CD14-positive monocyte (primary cell): ENCODE measurements at regions not wholly inside any gene's neighbourhood (a gene's known extent, or its start where the extent isn't known, plus 50 kb on each side); places are given as distances from the start of the nearest gene placed in this dataset.

Experiments
- DNase-seq, 3 donors: peaks; one replicate each; pipeline ENCODE4 v3.0.0-alpha.2; 2011 to 2022
- H2AFZ ChIP-seq: 2 replicates; pipeline ENCODE4 v1.6.0; 2012; ENCODE audit warnings: mild to moderate bottlenecking, low read depth, low read length, inconsistent platforms; ENCODE audit not compliant: insufficient read depth, poor library complexity, severe bottlenecking
- H3K27ac ChIP-seq, 2 donors: 1 replicate in 1 of 2; 2 replicates in 1 of 2; pipeline ENCODE4 v1.5.1; 2012 to 2013; ENCODE audit warnings: low read length in 2 of 2, control low read depth in 1 of 2, inconsistent platforms in 1 of 2, low read depth in 1 of 2, mild to moderate bottlenecking in 1 of 2
- H3K27me3 ChIP-seq, 2 donors: one replicate each; pipeline versions ENCODE4 v1.6.0 to v1.6.1; 2011 to 2013; ENCODE audit warnings: low read length in 2 of 2; ENCODE audit not compliant: control insufficient read depth in 2 of 2, insufficient read depth in 2 of 2
- H3K36me3 ChIP-seq, 2 donors: replicated peaks in 1 of 2; 1 replicate in 1 of 2; 2 replicates in 1 of 2; pipeline versions ENCODE4 v1.5.1 to v1.6.1; 2012 to 2013; ENCODE audit warnings: low read length in 2 of 2, control low read depth in 1 of 2, inconsistent platforms in 1 of 2, mild to moderate bottlenecking in 1 of 2; ENCODE audit not compliant: insufficient read depth in 2 of 2, control insufficient read depth in 1 of 2
- H3K4me1 ChIP-seq, 2 donors: 1 replicate in 1 of 2; 2 replicates in 1 of 2; pipeline versions ENCODE4 v1.5.1 to v1.6.1; 2012 to 2013; ENCODE audit warnings: low read length in 2 of 2, control low read depth in 1 of 2, inconsistent platforms in 1 of 2, mild to moderate bottlenecking in 1 of 2, moderate library complexity in 1 of 2; ENCODE audit not compliant: insufficient read depth in 2 of 2, control insufficient read depth in 1 of 2
- H3K4me2 ChIP-seq: replicated peaks from 2 replicates; pipeline ENCODE3; 2012; ENCODE audit warnings: low read length, moderate library complexity, mild to moderate bottlenecking; ENCODE audit not compliant: poor library complexity, severe bottlenecking; ENCODE audit errors: extremely low read depth
- H3K4me3 ChIP-seq, 3 experiments: fragments of 200-600 bp in 1 of 3; sonication (generic) in 1 of 3; replicated peaks in 1 of 3; 1 replicate in 2 of 3; 2 replicates in 1 of 3; pipeline ENCODE4 v1.5.1; 2011 to 2013; ENCODE audit warnings: low read length in 3 of 3, mild to moderate bottlenecking in 3 of 3, control low read depth in 2 of 3, low read depth in 2 of 3, inconsistent platforms in 1 of 3, moderate library complexity in 1 of 3
- H3K79me2 ChIP-seq: 2 replicates; pipeline ENCODE4 v1.6.0; 2012; ENCODE audit warnings: mild to moderate bottlenecking, control low read depth, inconsistent platforms, low read length, moderate library complexity; ENCODE audit not compliant: insufficient read depth
- H3K9ac ChIP-seq: 2 replicates; pipeline ENCODE4 v1.6.0; 2017; ENCODE audit warnings: low read length, mild to moderate bottlenecking; ENCODE audit not compliant: insufficient read depth, poor library complexity, severe bottlenecking
- H3K9me3 ChIP-seq, 2 donors: replicated peaks in 1 of 2; 1 replicate in 1 of 2; 2 replicates in 1 of 2; pipeline versions ENCODE4 v1.5.1 to v1.6.1; 2012 to 2013; ENCODE audit warnings: low read length in 2 of 2, control low read depth in 1 of 2; ENCODE audit not compliant: control insufficient read depth in 1 of 2, insufficient read depth in 1 of 2
- H4K20me1 ChIP-seq: 2 replicates; pipeline ENCODE4 v1.6.0; 2012; ENCODE audit warnings: mild to moderate bottlenecking, low read length, control low read depth, moderate library complexity; ENCODE audit not compliant: insufficient read depth
- H3K27ac Mint-ChIP-seq, 7 donors: one replicate each; pipeline ENCODE4 v1.8.0; 2020; ENCODE audit warnings: mild to moderate bottlenecking in 7 of 7, mixed read lengths in 7 of 7, moderate library complexity in 6 of 7, inconsistent platforms in 2 of 7
- H3K27me3 Mint-ChIP-seq, 3 donors: one replicate each; pipeline ENCODE4 v1.8.0; 2021 to 2022; ENCODE audit warnings: low read depth in 3 of 3, mild to moderate bottlenecking in 3 of 3, mixed read lengths in 3 of 3, moderate library complexity in 3 of 3, inconsistent platforms in 1 of 3
- H3K36me3 Mint-ChIP-seq, 2 donors: one replicate each; pipeline ENCODE4 v1.8.0; 2020; ENCODE audit warnings: mixed read lengths in 2 of 2, inconsistent platforms in 1 of 2, mild to moderate bottlenecking in 1 of 2
- H3K4me1 Mint-ChIP-seq: one replicate; pipeline ENCODE4 v1.8.0; 2020; ENCODE audit warnings: mild to moderate bottlenecking, mixed read lengths
- H3K4me3 Mint-ChIP-seq, 2 donors: one replicate each; pipeline ENCODE4 v1.8.0; 2020; ENCODE audit warnings: mild to moderate bottlenecking in 2 of 2, mixed read lengths in 2 of 2, moderate library complexity in 1 of 2
- H3K9me3 Mint-ChIP-seq, 7 donors: one replicate each; pipeline ENCODE4 v1.8.0; 2020 to 2022; ENCODE audit warnings: mixed read lengths in 7 of 7, mild to moderate bottlenecking in 6 of 7, moderate library complexity in 6 of 7, inconsistent platforms in 2 of 7
- WGBS: methylation state at CpG from one replicate; pipeline ENCODE4 v1.1.5; 2013; ENCODE audit warnings: missing lambda C conversion rate; ENCODE audit not compliant: insufficient coverage; 5-methylcytosine and 5-hydroxymethylcytosine counted together
- intact Hi-C, 2 donors: fragments of 100-400 bp; cut with micrococcal nuclease; formaldehyde crosslinking; loops; one replicate each; pipeline versions ENCODE4 v1.15.0 to v1.15.1; 2023
- TF ChIP-seq, protein P1 (sequence below): fragments of 200-600 bp; IDR thresholded peaks from one replicate; pipeline ENCODE4 v1.8.0; 2022; ENCODE audit warnings: antibody characterized with exemption, mild to moderate bottlenecking

DNA sequence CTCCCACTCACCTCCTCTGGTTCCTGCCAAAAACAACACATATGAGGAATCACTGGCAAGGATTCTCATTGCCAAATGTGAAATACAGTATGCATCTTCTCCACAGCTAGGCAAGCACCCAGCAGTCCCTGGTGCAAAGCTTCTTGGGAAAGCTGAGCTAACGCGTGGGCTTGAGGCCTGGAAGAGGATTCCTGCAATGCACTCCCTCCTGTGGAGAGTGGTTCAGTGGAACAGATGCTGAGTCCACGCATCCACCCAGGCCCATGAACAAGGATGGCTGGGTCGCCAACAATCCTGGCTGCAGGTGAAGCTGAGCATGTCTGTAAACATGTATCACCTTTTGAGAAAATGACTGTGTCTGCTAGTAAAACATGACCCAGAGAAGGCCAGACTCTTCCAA, 113.2 kb upstream of the CHST15 start:
- WGBS: 100% methylated on average over 1 of the region's 4 CpGs
- H3K27ac ChIP-seq: no peak overlapping the region
- Mint-ChIP-seq H3K27me3 (peaks cover 0 to 14% (median 0%) of the 10 kb centered on the region in 3 donors), H3K9me3 (peaks cover 9 to 22% (median 15%) of the 10 kb centered on the region in 7 donors), H3K4me1 (peaks cover 7% of the 10 kb centered on the region), H3K36me3 (peaks cover 0 to 2% of the 10 kb centered on the region in 2 donors), H3K27ac (no peak overlapping the region), H3K4me3 (no peak overlapping the region)
- peaks cover 11 to 25% of the 10 kb centered on the region in 2 donors for H3K9me3 ChIP-seq
- TF ChIP-seq, protein P1, sequence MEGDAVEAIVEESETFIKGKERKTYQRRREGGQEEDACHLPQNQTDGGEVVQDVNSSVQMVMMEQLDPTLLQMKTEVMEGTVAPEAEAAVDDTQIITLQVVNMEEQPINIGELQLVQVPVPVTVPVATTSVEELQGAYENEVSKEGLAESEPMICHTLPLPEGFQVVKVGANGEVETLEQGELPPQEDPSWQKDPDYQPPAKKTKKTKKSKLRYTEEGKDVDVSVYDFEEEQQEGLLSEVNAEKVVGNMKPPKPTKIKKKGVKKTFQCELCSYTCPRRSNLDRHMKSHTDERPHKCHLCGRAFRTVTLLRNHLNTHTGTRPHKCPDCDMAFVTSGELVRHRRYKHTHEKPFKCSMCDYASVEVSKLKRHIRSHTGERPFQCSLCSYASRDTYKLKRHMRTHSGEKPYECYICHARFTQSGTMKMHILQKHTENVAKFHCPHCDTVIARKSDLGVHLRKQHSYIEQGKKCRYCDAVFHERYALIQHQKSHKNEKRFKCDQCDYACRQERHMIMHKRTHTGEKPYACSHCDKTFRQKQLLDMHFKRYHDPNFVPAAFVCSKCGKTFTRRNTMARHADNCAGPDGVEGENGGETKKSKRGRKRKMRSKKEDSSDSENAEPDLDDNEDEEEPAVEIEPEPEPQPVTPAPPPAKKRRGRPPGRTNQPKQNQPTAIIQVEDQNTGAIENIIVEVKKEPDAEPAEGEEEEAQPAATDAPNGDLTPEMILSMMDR: no peak
- H3K9ac ChIP-seq: no peak overlapping the region
- intact Hi-C loops: no loop called here
- DNase-seq: no peak
- no peak overlapping the region for H2AFZ ChIP-seq
- H3K36me3 ChIP-seq: no peaks in the 10 kb centered on the region
- no peaks in the 10 kb centered on the region for H3K27me3 ChIP-seq
- H3K79me2 ChIP-seq: no peaks in the 10 kb centered on the region
- H3K4me1 ChIP-seq: peaks cover 3 to 4% of the 10 kb centered on the region in 2 donors
- H3K4me2 ChIP-seq: no peak overlapping the region
- H4K20me1 ChIP-seq: no peaks in the 10 kb centered on the region
- H3K4me3 ChIP-seq: no peak overlapping the region

DNA sequence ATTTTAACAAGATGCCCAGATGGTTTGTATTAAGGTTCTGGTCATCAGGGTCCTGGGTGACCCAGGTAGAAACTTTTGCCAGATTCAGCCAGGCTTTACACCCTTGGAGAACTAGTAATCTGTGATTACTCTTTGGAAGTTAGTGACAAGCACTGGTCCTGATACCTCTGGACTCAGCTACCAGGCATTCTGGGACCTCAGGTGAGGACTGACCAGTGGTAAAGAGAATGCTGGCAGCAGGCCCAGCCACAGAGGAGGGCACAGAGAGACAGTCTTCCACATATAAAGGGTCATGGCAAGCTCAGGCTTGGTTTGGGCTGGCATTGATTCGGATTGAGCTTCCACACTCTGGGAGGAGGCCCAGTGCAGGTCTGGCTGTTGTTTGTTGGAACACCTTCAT, 112.0 kb upstream of the CHST15 start:
- Mint-ChIP-seq H3K27ac (no peak overlapping the region), H3K36me3 (peaks cover 0 to 2% of the 10 kb centered on the region in 2 donors), H3K4me3 (no peak overlapping the region), H3K9me3 (peaks cover 1 to 11% (median 6%) of the 10 kb centered on the region in 7 donors), H3K4me1 (peaks cover 7% of the 10 kb centered on the region), H3K27me3 (peaks cover 0 to 14% (median 3%) of the 10 kb centered on the region in 3 donors)
- peaks cover 3 to 4% of the 10 kb centered on the region in 2 donors for H3K4me1 ChIP-seq
- DNase-seq: no peak
- intact Hi-C loops: no loop called here
- no peaks in the 10 kb centered on the region for H4K20me1 ChIP-seq
- H3K4me2 ChIP-seq: no peak overlapping the region
- WGBS: no CpG with 5 or more reads among the region's 1 CpG
- H2AFZ ChIP-seq: no peak overlapping the region
- H3K79me2 ChIP-seq: no peaks in the 10 kb centered on the region
- no peak overlapping the region for H3K4me3 ChIP-seq
- H3K27me3 ChIP-seq: no peaks in the 10 kb centered on the region
- H3K9ac ChIP-seq: no peak overlapping the region
- peaks cover 0 to 14% of the 10 kb centered on the region in 2 donors for H3K9me3 ChIP-seq
- no peaks in the 10 kb centered on the region for H3K36me3 ChIP-seq
- H3K27ac ChIP-seq: no peak overlapping the region
- TF ChIP-seq, protein P1: no peak
